ENCODE measurements at regions not wholly inside any gene's neighbourhood (a gene's known extent, or its start where the extent isn't known, plus 50 kb on each side); places are given as distances from the start of the nearest gene placed in this dataset.

- TF ChIP-seq CTCF (IDR thresholded peaks at IDR 0.05; ENCODE audit: borderline replicate concordance, extremely low read depth, low read length, poor library complexity, severe bottlenecking) (no peak), EZH2 (IDR thresholded peaks at IDR 0.05; ENCODE audit: borderline replicate concordance, low read depth, low read length, severe bottlenecking) (no peak)
Measured at GRCh38 chr11:50412832-50413231, 380.2 kb downstream of the OR4C45 start.

Measured in DND-41 (cell line).